Skeletal muscle satellite cell (primary cell): ENCODE measurements at regions not wholly inside any gene's neighbourhood (a gene's known extent, or its start where the extent isn't known, plus 50 kb on each side); places are given as distances from the start of the nearest gene placed in this dataset.

Source experiments
- H3K27me3 ChIP-seq: 2 replicates; pipeline ENCODE4 v1.7.0; 2013; ENCODE audit warnings: low read length; ENCODE audit not compliant: control insufficient read depth, insufficient read depth
- H3K36me3 ChIP-seq: 2 replicates; pipeline ENCODE4 v1.7.0; 2013; ENCODE audit warnings: mild to moderate bottlenecking, control low read depth, low read length; ENCODE audit not compliant: insufficient read depth
- H3K4me1 ChIP-seq: 2 replicates; pipeline ENCODE4 v1.7.0; 2013; ENCODE audit warnings: low read length; ENCODE audit not compliant: control insufficient read depth, insufficient read depth
- H3K4me2 ChIP-seq: 2 replicates; pipeline ENCODE4 v1.7.0; 2013; ENCODE audit warnings: mild to moderate bottlenecking, low read length
- H3K4me3 ChIP-seq: 2 replicates; pipeline ENCODE4 v1.7.0; 2013; ENCODE audit warnings: low read length
- H3K9ac ChIP-seq: 2 replicates; pipeline ENCODE4 v1.7.0; 2013; ENCODE audit warnings: mild to moderate bottlenecking, low read depth, low read length, moderate library complexity
- H3K9me3 ChIP-seq: replicated peaks from 2 replicates; pipeline ENCODE4 v1.7.0; 2013; ENCODE audit warnings: mild to moderate bottlenecking, control low read depth, low read length

- Histone ChIP-seq H3K4me1 (peaks cover 14% of the 10 kb centered on the region), H3K9me3 (no peaks in the 10 kb centered on the region), H3K27me3 (no peaks in the 10 kb centered on the region), H3K4me3 (no peak overlapping the region), H3K4me2 (no peak overlapping the region), H3K9ac (no peak overlapping the region), H3K36me3 (no peaks in the 10 kb centered on the region)
These were observed 233.3 kb downstream of the C1D start for GRCh38 chr2:67829470-67829869.

DNA sequence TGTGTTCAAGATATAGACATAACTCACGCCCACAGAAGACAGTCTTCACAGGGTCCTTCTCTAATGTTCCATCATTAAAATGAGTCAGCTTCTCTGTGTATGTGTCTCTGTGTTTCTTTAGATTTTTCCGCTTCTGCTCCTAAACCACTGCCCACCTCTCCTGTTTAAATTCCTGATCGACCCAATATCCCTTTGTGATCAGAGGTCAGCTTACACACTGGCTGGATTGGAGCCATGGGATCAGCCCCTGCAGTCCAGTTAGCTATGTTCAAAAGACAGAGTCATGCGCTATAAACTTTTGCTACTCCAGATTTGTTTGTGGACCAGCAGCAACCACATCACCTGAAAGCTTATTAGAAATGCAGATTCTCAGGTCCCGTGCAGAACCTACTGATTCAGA lies 229.2 kb downstream of the C1D start:
- Histone ChIP-seq H3K4me1 (no peaks in the 10 kb centered on the region), H3K36me3 (no peaks in the 10 kb centered on the region), H3K9me3 (no peaks in the 10 kb centered on the region), H3K4me3 (no peak overlapping the region), H3K4me2 (no peak overlapping the region), H3K27me3 (no peaks in the 10 kb centered on the region), H3K9ac (no peak overlapping the region)

- Histone ChIP-seq H3K4me2 (no peak overlapping the region), H3K4me3 (no peak overlapping the region), H3K9me3 (no peaks in the 10 kb centered on the region), H3K9ac (no peak overlapping the region), H3K4me1 (peaks cover 6% of the 10 kb centered on the region), H3K27me3 (no peaks in the 10 kb centered on the region), H3K36me3 (no peaks in the 10 kb centered on the region)
These were observed 228.3 kb downstream of the C1D start for GRCh38 chr2:67834482-67834881.

DNA sequence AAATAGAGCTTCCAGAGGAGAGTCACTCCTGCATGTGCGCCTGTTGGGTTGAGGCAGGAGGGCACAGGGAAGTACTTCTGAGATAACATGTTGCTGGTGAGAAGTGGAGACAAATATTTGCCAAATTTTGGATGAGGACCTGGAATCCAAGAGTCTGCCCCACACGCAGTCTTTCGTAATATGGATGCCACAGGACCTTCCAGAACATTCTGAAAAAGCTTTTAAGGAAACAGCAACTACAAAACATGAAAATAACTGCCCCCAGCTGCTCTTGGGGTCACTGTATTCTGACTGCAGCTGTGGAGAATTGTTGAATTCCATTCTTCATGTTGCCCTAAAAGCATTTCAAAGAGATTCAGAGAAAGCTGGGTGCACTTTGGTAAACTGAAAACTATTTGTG lies 227.5 kb downstream of the C1D start:
- no peaks in the 10 kb centered on the region for H3K36me3 ChIP-seq
- no peak overlapping the region for H3K4me3 ChIP-seq
- no peak overlapping the region for H3K4me2 ChIP-seq
- no peaks in the 10 kb centered on the region for H3K9me3 ChIP-seq
- H3K27me3 ChIP-seq, result no peaks in the 10 kb centered on the region
- peaks cover 8% of the 10 kb centered on the region for H3K4me1 ChIP-seq
- H3K9ac ChIP-seq, result no peak overlapping the region

DNA sequence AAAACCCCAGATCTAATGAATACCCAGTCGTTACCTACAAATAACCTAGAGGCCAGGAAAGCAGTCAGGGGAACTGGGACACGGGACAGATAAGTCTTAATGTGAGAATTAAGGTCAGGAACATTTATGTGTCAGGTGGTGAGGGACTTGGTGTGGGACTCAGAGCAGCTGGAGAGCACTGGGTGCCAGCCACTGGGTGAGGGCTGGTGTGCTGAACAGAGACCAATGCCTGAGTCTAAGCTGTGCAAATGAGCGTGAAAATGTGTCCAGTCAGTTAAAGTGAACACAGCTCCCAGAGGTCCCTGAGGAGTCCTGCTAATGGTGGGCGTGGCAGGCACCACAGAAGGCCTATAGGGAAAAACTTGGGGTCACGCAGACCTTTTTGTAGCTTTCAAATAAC lies 225.9 kb downstream of the C1D start:
- no peaks in the 10 kb centered on the region for H3K27me3 ChIP-seq
- no peak overlapping the region for H3K4me3 ChIP-seq
- H3K9ac ChIP-seq, result no peak overlapping the region
- H3K36me3 ChIP-seq, result no peaks in the 10 kb centered on the region
- no peaks in the 10 kb centered on the region for H3K9me3 ChIP-seq
- peaks cover 8% of the 10 kb centered on the region for H3K4me1 ChIP-seq
- H3K4me2 ChIP-seq, result no peak overlapping the region

DNA sequence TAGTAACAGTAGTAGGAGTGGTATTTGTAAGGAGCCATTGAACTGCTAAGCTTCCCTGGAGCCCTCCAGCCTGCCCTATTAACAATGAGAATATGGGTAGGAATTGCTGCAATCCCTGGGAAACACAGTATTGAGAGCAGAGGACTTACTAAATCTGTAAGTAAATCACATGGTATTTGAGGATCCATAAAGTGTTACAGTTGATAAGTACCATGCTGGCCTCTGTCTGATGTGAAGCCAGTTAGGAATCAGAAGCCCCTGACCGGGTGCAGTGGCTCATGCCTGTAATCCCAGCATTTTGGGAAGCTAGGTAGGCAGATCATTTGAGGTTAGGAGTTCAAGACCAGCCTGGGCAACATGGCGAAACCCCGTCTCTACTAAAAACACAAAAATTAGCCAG lies 224.6 kb downstream of the C1D start:
- H3K4me2 ChIP-seq, result no peak overlapping the region
- no peaks in the 10 kb centered on the region for H3K9me3 ChIP-seq
- no peak overlapping the region for H3K9ac ChIP-seq

GRCh38 chr2:67839242-67839641 lies 223.6 kb downstream of the C1D start:
- Histone ChIP-seq H3K4me3 (no peak overlapping the region), H3K36me3 (no peaks in the 10 kb centered on the region), H3K4me1 (peaks cover 8% of the 10 kb centered on the region), H3K27me3 (no peaks in the 10 kb centered on the region), H3K4me2 (no peak overlapping the region), H3K9me3 (no peaks in the 10 kb centered on the region), H3K9ac (no peak overlapping the region)

More for the DNA sequence above, 224.6 kb downstream of the C1D start:
- Histone ChIP-seq H3K4me1 (peaks cover 8% of the 10 kb centered on the region), H3K4me3 (no peak overlapping the region), H3K27me3 (no peaks in the 10 kb centered on the region), H3K36me3 (no peaks in the 10 kb centered on the region)

DNA sequence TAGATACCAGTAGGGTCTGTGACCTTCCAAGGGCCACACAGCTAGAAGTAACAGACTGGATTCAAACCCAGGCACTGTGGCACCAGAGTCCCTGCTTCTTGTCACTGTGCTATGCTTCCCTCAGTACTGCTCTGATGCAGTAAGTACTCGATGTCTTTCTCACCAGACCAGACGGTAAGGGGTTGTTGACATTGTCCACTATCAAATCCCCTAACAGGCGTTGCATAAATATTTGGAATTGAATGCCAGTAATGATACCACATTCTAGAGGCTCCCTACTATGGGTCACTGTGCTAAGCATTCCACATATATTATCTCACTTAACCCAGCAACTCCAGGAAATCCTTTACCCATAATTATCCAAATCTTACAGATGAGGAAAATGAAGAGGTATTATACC lies 223.1 kb downstream of the C1D start:
- no peaks in the 10 kb centered on the region for H3K9me3 ChIP-seq

DNA sequence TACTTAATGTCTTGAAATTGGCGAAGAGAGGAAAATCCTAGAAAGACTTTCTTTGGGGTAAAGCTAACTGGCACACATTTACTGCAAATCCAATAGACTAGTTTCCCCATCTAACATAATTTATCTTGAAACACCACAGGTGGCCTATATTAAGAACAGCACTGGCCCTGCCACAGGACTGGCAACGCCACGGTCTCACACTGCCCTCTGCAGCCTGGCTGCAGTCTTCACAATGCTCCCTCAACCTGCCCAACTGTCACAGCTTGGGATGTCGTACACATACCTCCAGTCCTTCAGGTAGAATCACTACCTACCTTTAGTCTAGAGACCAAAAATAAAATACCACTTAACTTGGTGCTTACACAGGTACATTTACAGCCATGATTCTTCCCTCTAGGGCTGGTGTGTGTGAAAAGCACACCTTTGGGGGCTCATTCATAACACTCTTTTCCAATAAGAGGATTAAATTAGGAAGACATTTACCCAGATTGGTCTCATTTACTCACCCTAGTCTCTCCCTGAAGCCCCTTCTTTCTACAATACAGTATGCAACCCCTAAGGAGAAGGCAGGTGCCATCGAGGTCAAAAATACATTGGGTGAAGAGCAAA lies 222.2 kb downstream of the C1D start:
- no peak overlapping the region for H3K9ac ChIP-seq
- H3K27me3 ChIP-seq, result no peaks in the 10 kb centered on the region
- no peak overlapping the region for H3K4me2 ChIP-seq
- no peaks in the 10 kb centered on the region for H3K9me3 ChIP-seq
- H3K4me1 ChIP-seq, result peaks cover 8% of the 10 kb centered on the region
- H3K4me3 ChIP-seq, result no peak overlapping the region
- H3K36me3 ChIP-seq, result no peaks in the 10 kb centered on the region

More for the DNA sequence above, 223.1 kb downstream of the C1D start:
- H3K9ac ChIP-seq, result no peak overlapping the region
- no peaks in the 10 kb centered on the region for H3K36me3 ChIP-seq
- H3K4me2 ChIP-seq, result no peak overlapping the region
- H3K4me3 ChIP-seq, result no peak overlapping the region
- peaks cover 8% of the 10 kb centered on the region for H3K4me1 ChIP-seq
- no peaks in the 10 kb centered on the region for H3K27me3 ChIP-seq

- H3K4me1 ChIP-seq, result peaks cover 14% of the 10 kb centered on the region
- H3K4me2 ChIP-seq, result no peak overlapping the region
- no peaks in the 10 kb centered on the region for H3K36me3 ChIP-seq
- H3K9me3 ChIP-seq, result no peaks in the 10 kb centered on the region
- no peaks in the 10 kb centered on the region for H3K27me3 ChIP-seq
- H3K4me3 ChIP-seq, result no peak overlapping the region
- H3K9ac ChIP-seq, result no peak overlapping the region
These were observed 221.1 kb downstream of the C1D start for GRCh38 chr2:67841711-67842110.

DNA sequence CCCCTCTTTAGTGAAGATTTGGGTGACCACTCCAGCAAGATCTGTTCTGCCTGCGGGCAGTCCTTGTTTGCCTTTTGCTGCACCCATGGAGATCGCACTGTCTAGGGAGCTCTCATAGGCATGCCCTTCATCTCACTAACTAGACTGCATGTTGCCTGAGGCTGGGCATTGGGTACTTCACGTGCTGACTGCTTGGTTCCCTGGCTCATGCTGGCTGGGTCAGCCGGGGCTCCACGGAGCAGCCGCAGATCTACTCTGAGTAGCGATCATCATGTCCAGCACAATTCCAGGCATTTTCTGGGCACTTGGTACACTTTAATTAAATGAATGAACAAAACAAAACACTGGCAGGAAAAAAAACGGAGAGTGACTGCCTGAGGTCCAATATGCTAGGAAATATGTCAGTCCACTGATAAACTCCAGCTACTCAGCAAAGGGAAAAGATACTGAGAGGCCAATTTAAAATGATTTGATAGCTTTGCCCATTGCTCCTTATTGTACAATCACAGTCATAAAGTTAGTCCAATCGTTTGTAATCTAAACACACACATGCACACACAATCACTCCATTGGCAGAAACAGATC lies 220.3 kb downstream of the C1D start:
- Histone ChIP-seq H3K36me3 (no peaks in the 10 kb centered on the region), H3K9me3 (no peaks in the 10 kb centered on the region), H3K4me2 (no peak overlapping the region), H3K27me3 (no peaks in the 10 kb centered on the region), H3K4me1 (peaks cover 14% of the 10 kb centered on the region), H3K4me3 (no peak overlapping the region), H3K9ac (no peak overlapping the region)

- Histone ChIP-seq H3K9me3 (no peaks in the 10 kb centered on the region), H3K36me3 (no peaks in the 10 kb centered on the region), H3K4me3 (no peak overlapping the region), H3K4me2 (no peak overlapping the region), H3K9ac (no peak overlapping the region), H3K27me3 (no peaks in the 10 kb centered on the region), H3K4me1 (peaks cover 12% of the 10 kb centered on the region)
These were observed 218.7 kb downstream of the C1D start for GRCh38 chr2:67844024-67844540.
